HL-60 (cell line): ENCODE measurements at regions not wholly inside any gene's neighbourhood (a gene's known extent, or its start where the extent isn't known, plus 50 kb on each side); places are given as distances from the start of the nearest gene placed in this dataset.

Experiments used
- CTCF ChIP-seq: IDR thresholded peaks from one replicate; pipeline ENCODE4 v1.5.1; 2011; ENCODE audit warnings: low read length, control low read depth, inconsistent platforms; ENCODE audit not compliant: insufficient read depth
- GABPA ChIP-seq: IDR thresholded peaks from 2 replicates; pipeline ENCODE4 v1.6.1; 2012; ENCODE audit warnings: low read depth
- POLR2AphosphoS5 ChIP-seq: IDR thresholded peaks from 2 replicates; pipeline ENCODE4 v1.6.1; 2012; ENCODE audit warnings: low read depth

- no peak for TF ChIP-seq CTCF
- TF ChIP-seq GABPA = no peak
- no peak for TF ChIP-seq POLR2AphosphoS5
Measured at GRCh38 chr3:31103623-31104180, 209.2 kb upstream of the GADL1 start.
